ENCODE measurements at regions not wholly inside any gene's neighbourhood (a gene's known extent, or its start where the extent isn't known, plus 50 kb on each side); places are given as distances from the start of the nearest gene placed in this dataset.
"Not testable (repeated sequence)": the region's sequence is repeated elsewhere in the genome, so short reads cannot be mapped to it uniquely, and the experiment has no call there.

- in situ Hi-C loops (cut with MboI; ENCODE audit: low sequenced_read_pairs), result no loop called here
Observed at GRCh38 chr18:70553936-70554260, 265.1 kb downstream of the SOCS6 start.

DNA sequence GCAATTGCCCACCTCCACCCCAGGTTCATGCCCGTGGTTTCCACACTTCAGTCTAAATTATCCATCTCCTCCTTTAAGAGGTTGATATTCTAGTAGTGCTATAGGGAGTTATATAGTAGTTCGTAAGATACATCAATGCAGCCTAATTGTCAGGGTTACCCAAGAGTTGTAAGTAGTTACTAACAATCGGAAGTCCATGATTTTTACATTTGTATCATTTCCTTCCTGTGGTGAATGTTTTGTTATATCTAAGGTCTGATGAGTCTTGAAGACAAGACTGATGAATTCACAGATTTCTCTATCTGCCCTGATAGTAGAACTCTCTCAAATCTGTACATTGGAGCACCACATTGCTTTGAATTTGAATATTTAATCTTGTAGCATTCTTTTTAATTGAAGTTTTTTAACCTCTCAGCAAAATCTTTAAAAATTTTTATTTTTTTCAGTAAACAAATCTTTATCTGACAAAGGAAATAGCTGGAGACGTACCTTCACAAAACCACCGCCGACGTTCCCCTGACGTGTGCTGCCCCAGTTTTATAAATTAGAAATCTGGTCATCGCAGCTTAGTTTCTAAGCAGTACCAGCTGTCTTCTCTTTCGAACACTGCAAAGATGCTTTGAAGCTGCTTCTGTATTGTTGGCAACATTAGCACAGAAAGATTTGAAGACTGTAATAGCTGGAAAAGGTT is 264.5 kb downstream of the SOCS6 start:
- in situ Hi-C loops (cut with MboI; ENCODE audit: low sequenced_read_pairs), result no loop called here

GRCh38 chr18:70536370-70537062 is 247.7 kb downstream of the SOCS6 start:
- in situ Hi-C loops (cut with MboI; ENCODE audit: low sequenced_read_pairs), result no loop called here

DNA sequence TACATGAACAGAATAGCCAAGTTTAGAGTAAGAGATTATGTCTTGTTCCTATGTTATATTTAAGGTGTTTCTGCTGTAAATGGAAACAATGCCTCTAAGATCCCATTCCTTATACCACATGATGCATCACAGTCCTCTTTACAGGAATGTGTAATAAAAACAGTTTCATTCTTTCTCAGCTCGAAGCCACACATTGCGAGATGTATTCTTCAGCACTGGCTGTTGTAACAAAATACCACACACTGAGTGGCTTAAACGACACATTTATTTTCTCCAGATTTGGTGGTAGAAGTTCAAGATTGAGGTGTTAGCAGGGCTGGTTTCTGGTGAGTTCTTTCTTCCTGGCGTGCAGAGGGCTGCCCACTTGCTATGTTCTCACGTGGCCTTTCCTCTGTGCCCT is 246.2 kb downstream of the SOCS6 start:
- in situ Hi-C loops (cut with MboI; ENCODE audit: low sequenced_read_pairs), result no loop called here

- in situ Hi-C loops (cut with MboI; ENCODE audit: low sequenced_read_pairs), result not testable (repeated sequence)
Observed at GRCh38 chr18:70525322-70525721, 236.5 kb downstream of the SOCS6 start.

DNA sequence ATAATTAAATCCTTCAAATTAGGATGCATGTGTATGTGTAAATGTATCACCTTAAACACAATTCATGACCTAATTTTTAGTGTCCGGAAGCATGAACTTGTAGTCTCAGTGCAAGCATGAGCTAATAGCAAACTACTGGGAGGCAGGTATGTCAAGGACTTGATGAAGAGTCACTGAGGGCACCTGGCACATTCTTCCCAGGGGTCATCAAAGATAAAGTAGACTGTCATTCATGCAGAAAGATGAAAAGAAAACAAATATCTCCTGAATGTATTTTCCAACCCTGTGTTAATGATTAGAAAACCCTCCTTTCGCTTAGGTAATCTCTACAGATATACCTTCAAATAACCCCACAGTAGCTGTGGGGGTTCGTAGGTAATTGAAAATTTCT is 234.9 kb downstream of the SOCS6 start:
- in situ Hi-C loops (cut with MboI; ENCODE audit: low sequenced_read_pairs), result no loop called here

- in situ Hi-C loops (cut with MboI; ENCODE audit: low sequenced_read_pairs), result no loop called here
Observed at GRCh38 chr18:70523035-70523791, 234.4 kb downstream of the SOCS6 start.

DNA sequence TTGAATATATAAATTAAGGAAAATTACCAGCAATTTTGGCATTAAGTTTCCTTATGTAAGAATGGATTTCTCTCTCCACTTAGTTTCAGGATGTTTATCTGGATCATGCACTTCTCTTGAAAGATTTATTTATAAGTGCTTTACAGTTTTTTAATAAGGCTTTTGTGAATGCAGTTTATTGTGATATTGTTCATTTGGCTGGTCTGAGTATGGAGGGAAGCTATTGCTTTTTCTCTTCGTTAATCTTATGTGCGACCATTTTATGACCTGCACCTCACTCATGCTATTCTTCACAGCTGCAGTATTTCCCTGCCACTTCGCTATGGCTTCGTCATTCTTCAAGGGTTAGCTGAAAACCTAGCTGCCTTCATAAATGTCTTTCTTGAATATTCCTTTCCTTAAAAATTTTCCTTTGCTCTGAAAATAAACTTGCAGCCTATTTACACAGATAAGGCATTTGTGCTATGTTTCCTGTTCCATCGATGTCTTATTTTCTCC is 233.4 kb downstream of the SOCS6 start:
- in situ Hi-C loops (cut with MboI; ENCODE audit: low sequenced_read_pairs), result no loop called here

- in situ Hi-C loops (cut with MboI; ENCODE audit: low sequenced_read_pairs), result no loop called here
Observed at GRCh38 chr18:70520867-70521266, 232.0 kb downstream of the SOCS6 start.

DNA sequence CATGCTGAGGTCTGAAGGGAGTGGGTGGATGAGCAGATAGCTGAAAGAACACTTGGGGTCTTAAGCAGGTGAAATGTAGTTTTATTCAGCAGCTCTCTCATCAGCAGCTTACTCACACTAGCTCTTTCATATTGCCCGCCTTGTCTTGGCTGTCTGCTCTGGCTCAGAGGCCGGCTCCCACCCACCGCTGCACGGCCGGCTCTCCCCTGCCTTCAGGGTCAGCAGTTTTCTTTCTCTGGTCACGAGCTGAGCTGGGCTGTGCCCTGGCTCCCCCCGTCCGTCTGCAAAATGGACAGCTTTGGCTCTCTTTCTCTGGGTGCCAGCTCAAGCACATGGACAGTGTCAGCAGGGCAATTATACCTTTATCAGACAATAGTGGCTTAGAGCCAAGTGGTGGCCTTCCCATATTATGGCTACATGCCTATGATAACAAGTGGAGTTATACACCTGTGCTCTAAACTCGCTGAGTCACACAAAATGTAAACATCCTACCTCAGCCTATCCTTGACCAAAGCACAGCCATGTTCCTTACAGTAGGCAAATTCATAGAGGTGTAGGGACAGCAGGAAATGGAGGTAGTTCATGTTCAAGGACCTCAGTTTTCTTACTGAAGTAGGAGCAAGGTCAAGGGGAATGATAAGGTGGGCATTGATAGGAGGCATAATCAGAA is 224.8 kb downstream of the SOCS6 start:
- in situ Hi-C loops (cut with MboI; ENCODE audit: low sequenced_read_pairs), result no loop called here

GRCh38 chr18:70507970-70508369 is 219.1 kb downstream of the SOCS6 start:
- in situ Hi-C loops (cut with MboI; ENCODE audit: low sequenced_read_pairs), result no loop called here

DNA sequence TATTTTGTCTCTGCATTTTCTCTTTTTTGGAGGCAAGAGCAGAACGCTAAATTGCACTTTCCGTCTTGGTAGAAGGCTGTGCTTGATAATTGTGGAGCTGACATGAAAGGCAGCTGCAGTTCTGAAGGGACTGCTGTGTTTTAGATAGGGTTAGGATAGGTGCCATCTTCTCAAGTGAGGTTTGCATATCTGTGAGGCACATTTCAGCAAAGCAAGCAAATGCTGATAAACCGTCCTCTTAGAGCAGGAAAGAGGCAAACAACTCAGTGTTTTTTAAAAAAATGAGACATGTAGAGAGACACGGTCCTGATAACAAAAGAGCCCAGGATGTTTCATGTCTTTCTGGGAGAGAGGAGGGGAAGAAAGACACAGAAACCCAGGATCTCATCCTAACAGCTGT is 217.7 kb downstream of the SOCS6 start:
- in situ Hi-C loops (cut with MboI; ENCODE audit: low sequenced_read_pairs), result no loop called here

DNA sequence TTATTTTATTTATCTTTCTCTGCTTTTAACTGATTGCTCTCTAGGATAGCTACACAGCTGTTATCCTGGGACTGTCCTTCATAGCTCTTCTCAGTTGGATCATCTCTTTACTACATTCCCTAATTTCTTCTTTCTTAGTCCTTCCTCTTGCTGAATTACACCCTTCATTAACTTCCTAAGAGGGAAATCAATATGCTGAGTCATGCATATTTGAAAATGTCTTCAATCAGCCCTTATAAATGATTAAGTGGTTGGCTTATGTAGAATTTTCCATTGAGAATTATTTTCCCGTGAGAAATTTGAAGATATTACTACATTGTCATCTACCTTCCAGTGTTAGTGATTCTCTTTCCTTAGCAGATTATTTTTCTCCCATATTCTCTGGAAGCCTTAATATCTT is 214.2 kb downstream of the SOCS6 start:
- in situ Hi-C loops (cut with MboI; ENCODE audit: low sequenced_read_pairs), result no loop called here

DNA sequence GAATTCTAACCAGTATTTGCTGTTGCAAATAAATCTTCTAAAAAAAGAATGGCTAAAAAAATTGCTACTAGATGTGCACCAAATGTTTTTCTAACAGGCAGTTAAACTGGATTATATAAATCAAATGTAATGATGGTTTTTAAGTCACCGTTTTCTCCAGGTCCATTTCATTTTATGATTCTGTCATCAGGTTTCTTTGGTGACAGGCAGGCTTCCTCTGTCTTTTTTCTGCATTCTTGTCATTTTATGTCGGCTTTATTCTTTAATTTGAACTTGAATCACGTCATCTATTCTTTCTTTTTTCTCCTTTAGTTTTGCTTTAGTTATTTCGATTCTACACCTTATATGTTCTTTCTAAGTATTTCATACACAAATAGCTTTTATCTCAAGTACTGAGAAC is 212.5 kb downstream of the SOCS6 start:
- in situ Hi-C loops (cut with MboI; ENCODE audit: low sequenced_read_pairs), result no loop called here

DNA sequence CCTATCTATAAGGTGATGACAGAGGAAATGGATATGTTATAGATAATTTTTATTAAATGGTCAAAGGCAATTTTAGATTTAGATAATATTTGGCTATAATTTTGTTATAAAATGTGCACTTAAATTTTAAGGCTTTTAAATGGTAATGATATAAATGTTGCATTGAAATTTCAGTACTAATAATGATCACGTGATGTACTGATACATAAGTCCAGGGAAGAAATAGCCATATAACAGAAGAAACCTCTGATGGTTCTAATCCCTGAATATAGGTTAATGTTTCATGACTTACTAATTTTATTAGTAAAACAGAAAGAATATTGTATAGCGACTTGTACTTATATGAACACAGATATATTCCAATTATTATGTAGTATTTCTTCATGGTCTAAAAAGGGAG is 211.9 kb downstream of the SOCS6 start:
- in situ Hi-C loops (cut with MboI; ENCODE audit: low sequenced_read_pairs), result no loop called here

DNA sequence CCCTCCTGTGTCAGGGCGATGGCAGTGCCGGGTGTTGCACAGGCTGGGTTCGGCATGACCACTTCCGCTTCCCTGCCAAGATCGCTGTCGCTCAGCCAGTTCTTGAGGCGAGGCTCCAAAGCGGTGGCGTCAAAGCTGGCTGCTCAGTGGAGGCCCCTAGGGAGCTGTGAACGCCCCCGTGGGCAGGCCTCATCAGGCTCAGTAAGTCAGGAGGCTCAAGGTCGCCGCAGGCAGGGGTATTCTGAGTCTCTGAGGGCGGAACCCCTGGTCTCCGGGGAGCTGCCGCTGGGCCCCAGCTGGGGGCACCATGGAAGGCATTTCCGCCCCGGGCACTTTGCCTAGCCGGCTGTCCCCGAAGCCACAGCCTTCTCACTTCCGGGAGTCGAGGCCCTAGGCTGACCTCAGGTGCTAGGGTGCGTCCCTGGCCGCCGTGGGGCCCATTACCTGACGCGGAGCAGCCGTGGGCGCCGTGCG is 210.4 kb downstream of the SOCS6 start:
- in situ Hi-C loops (cut with MboI; ENCODE audit: low sequenced_read_pairs), result no loop called here

GRCh38 chr18:70496353-70497294 is 207.8 kb downstream of the SOCS6 start:
- in situ Hi-C loops (cut with MboI; ENCODE audit: low sequenced_read_pairs), result no loop called here

GRCh38 chr18:70494524-70494923 is 205.7 kb downstream of the SOCS6 start:
- in situ Hi-C loops (cut with MboI; ENCODE audit: low sequenced_read_pairs), result no loop called here

- in situ Hi-C loops (cut with MboI; ENCODE audit: low sequenced_read_pairs), result no loop called here
Observed at GRCh38 chr18:70493461-70493860, 204.6 kb downstream of the SOCS6 start.

GRCh38 chr18:70491734-70492348 is 203.0 kb downstream of the SOCS6 start:
- in situ Hi-C loops (cut with MboI; ENCODE audit: low sequenced_read_pairs), result no loop called here
